IMR-90 (cell line): ENCODE measurements at regions not wholly inside any gene's neighbourhood (a gene's known extent, or its start where the extent isn't known, plus 50 kb on each side); places are given as distances from the start of the nearest gene placed in this dataset.

ENCODE experiments used
- ATAC-seq: fragments of 200-7000 bp; cut with Tn5 transposase; 2 replicates; pipeline ENCODE4 v1.9.1; 2020; ENCODE audit warnings: low read depth, mild to moderate bottlenecking, moderate library complexity
- BruUV-seq: library from RNA; stranded (reverse); fragments of 400-500 nt; replicated peaks from 2 replicates; lab custom pipeline; 2021; lab: Mats Ljungman, UMichigan
- CTCF ChIA-PET: fragments of 300-600 bp; formaldehyde crosslinking; extraction: SDS; loops from one replicate; lab custom pipeline; 2021; ENCODE audit warnings: antibody characterized with exemption; lab: Yijun Ruan, JAX
- POLR2A ChIA-PET: fragments of 300-600 bp; sonication (Branson Sonifier 250); formaldehyde crosslinking; loops from one replicate; lab custom pipeline; 2022; ENCODE audit warnings: antibody characterized with exemption; ENCODE audit not compliant: unreplicated experiment; lab: Charles Lee
- DNase-seq: peaks from one replicate; pipeline ENCODE4 v3.0.0; 2013
- H2AFZ ChIP-seq: replicated peaks from 2 replicates; pipeline ENCODE3; 2013; ENCODE audit warnings: low read length, mild to moderate bottlenecking; ENCODE audit not compliant: poor library complexity
- H2AK5ac ChIP-seq: 2 replicates; pipeline ENCODE4 v1.6.1; 2013; ENCODE audit warnings: low read depth, low read length, inconsistent platforms
- H2AK9ac ChIP-seq: replicated peaks from 2 replicates; pipeline ENCODE3; 2013; ENCODE audit warnings: mild to moderate bottlenecking, low read depth, low read length, moderate library complexity; ENCODE audit not compliant: poor library complexity
- H2BK120ac ChIP-seq: 2 replicates; pipeline ENCODE4 v1.6.1; 2013; ENCODE audit warnings: low read depth, low read length, inconsistent platforms
- H2BK15ac ChIP-seq: 3 replicates; pipeline ENCODE4 v1.6.1; 2013; ENCODE audit warnings: low read depth, low read length, inconsistent platforms
- H2BK20ac ChIP-seq: 2 replicates; pipeline ENCODE4 v1.6.1; 2013; ENCODE audit warnings: low read depth, mild to moderate bottlenecking, inconsistent platforms, low read length, moderate library complexity
- H2BK5ac ChIP-seq: 2 replicates; pipeline ENCODE4 v1.6.1; 2013; ENCODE audit warnings: mild to moderate bottlenecking, low read depth, low read length, inconsistent platforms; ENCODE audit not compliant: poor library complexity, severe bottlenecking
- H3K14ac ChIP-seq: replicated peaks from 2 replicates; pipeline ENCODE4 v1.6.1; 2013; ENCODE audit warnings: low read depth, low read length, inconsistent platforms
- H3K18ac ChIP-seq: 2 replicates; pipeline ENCODE4 v1.6.1; 2013; ENCODE audit warnings: low read depth, low read length, control low read depth
- H3K23ac ChIP-seq: 2 replicates; pipeline ENCODE4 v1.6.1; 2013; ENCODE audit warnings: low read depth, low read length, inconsistent platforms
- H3K27ac ChIP-seq: 2 replicates; pipeline ENCODE4 v1.5.1; 2013; ENCODE audit warnings: mild to moderate bottlenecking, control low read depth, low read length; ENCODE audit not compliant: insufficient read depth
- H3K27me3 ChIP-seq: 2 replicates; pipeline ENCODE4 v1.6.1; 2013; ENCODE audit warnings: low read length; ENCODE audit not compliant: control insufficient read depth, insufficient read depth
- H3K36me3 ChIP-seq: 2 replicates; pipeline ENCODE4 v1.6.1; 2013; ENCODE audit warnings: low read length, mixed read lengths; ENCODE audit not compliant: control insufficient read depth, insufficient read depth
- H3K4ac ChIP-seq: 2 replicates; pipeline ENCODE4 v1.6.1; 2013; ENCODE audit warnings: low read depth, low read length, inconsistent platforms
- H3K4me1 ChIP-seq: 2 replicates; pipeline ENCODE4 v1.6.1; 2013; ENCODE audit warnings: low read length, mixed read lengths; ENCODE audit not compliant: control insufficient read depth, insufficient read depth
- H3K4me2 ChIP-seq: 2 replicates; pipeline ENCODE4 v1.6.1; 2013; ENCODE audit warnings: low read depth, mild to moderate bottlenecking, control low read depth, low read length, moderate library complexity
- H3K4me3 ChIP-seq: 2 replicates; pipeline ENCODE4 v1.5.1; 2013; ENCODE audit warnings: low read depth, mild to moderate bottlenecking, control low read depth, low read length, moderate library complexity; ENCODE audit not compliant: insufficient read depth
- H3K56ac ChIP-seq: 2 replicates; pipeline ENCODE4 v1.6.1; 2013; ENCODE audit warnings: low read length, inconsistent platforms; ENCODE audit not compliant: insufficient read depth; ENCODE audit errors: extremely low read depth
- H3K79me1 ChIP-seq, 2 experiments: 2 replicates each; pipeline ENCODE4 v1.6.1; 2013; ENCODE audit warnings: low read length in 2 of 2, inconsistent platforms in 1 of 2, low read depth in 1 of 2
- H3K9ac ChIP-seq: 2 replicates; pipeline ENCODE4 v1.6.1; 2013; ENCODE audit warnings: low read depth, low read length, control low read depth
- H3K9me1 ChIP-seq: 2 replicates; pipeline ENCODE4 v1.6.1; 2013; ENCODE audit warnings: low read length, inconsistent platforms; ENCODE audit not compliant: insufficient read depth
- H3K9me3 ChIP-seq: 2 replicates; pipeline ENCODE4 v1.6.1; 2013; ENCODE audit warnings: low read length; ENCODE audit not compliant: control insufficient read depth, insufficient read depth
- H4K20me1 ChIP-seq: 2 replicates; pipeline ENCODE4 v1.6.1; 2013; ENCODE audit warnings: low read length, inconsistent platforms; ENCODE audit not compliant: insufficient read depth
- H4K5ac ChIP-seq: 2 replicates; pipeline ENCODE4 v1.6.1; 2013; ENCODE audit warnings: mild to moderate bottlenecking, low read depth, low read length, control low read depth
- H4K8ac ChIP-seq, 2 experiments: 2 replicates each; pipeline ENCODE4 v1.6.1; 2013; ENCODE audit warnings: low read depth in 2 of 2, low read length in 2 of 2, control low read depth in 1 of 2, inconsistent platforms in 1 of 2
- H4K91ac ChIP-seq: 2 replicates; pipeline ENCODE4 v1.6.1; 2013; ENCODE audit warnings: low read depth, low read length, inconsistent platforms; ENCODE audit not compliant: insufficient read depth
- CEBPB ChIP-seq: IDR thresholded peaks from 2 replicates; pipeline ENCODE4 v1.6.1; 2012; ENCODE audit warnings: low read depth, low read length, improper control_type of control experiment
- CHD1 ChIP-seq: IDR thresholded peaks from 2 replicates; pipeline ENCODE4 v1.6.1; 2012; ENCODE audit warnings: low read depth, low read length, improper control_type of control experiment
- FOS ChIP-seq: fragments of 150-350 bp; IDR thresholded peaks from 2 replicates; pipeline ENCODE4 v1.6.1; 2016; ENCODE audit warnings: low read depth, low read length
- MAFK ChIP-seq: IDR thresholded peaks from 2 replicates; pipeline ENCODE4 v1.6.1; 2012; ENCODE audit warnings: low read depth, low read length, improper control_type of control experiment
- MAZ ChIP-seq: IDR thresholded peaks from 2 replicates; pipeline ENCODE4 v1.6.1; 2012; ENCODE audit warnings: low read depth, mild to moderate bottlenecking, low read length, improper control_type of control experiment, moderate library complexity, borderline replicate concordance
- MXI1 ChIP-seq: IDR thresholded peaks from 2 replicates; pipeline ENCODE4 v1.6.1; 2012; ENCODE audit warnings: low read depth, mild to moderate bottlenecking, low read length, moderate library complexity, borderline replicate concordance
- NFE2L2 ChIP-seq: fragments of 150-350 bp; IDR thresholded peaks from 2 replicates; pipeline ENCODE4 v1.6.1; 2016; ENCODE audit warnings: low read depth, mild to moderate bottlenecking, low read length
- POLR2A ChIP-seq: IDR thresholded peaks from 2 replicates; pipeline ENCODE4 v1.6.1; 2012; ENCODE audit warnings: mild to moderate bottlenecking, low read depth, low read length
- RAD21 ChIP-seq: IDR thresholded peaks from 2 replicates; pipeline ENCODE4 v1.6.1; 2012; ENCODE audit warnings: low read length, improper control_type of control experiment
- RCOR1 ChIP-seq: IDR thresholded peaks from 2 replicates; pipeline ENCODE4 v1.6.1; 2012; ENCODE audit warnings: mild to moderate bottlenecking, low read length, improper control_type of control experiment; ENCODE audit not compliant: insufficient replicate concordance
- RFX5 ChIP-seq: IDR thresholded peaks from 2 replicates; pipeline ENCODE4 v1.8.0; 2012; ENCODE audit warnings: low read depth, mild to moderate bottlenecking, low read length, moderate library complexity
- SMC3 ChIP-seq: fragments of 150-350 bp; IDR thresholded peaks from 2 replicates; pipeline ENCODE4 v1.6.1; 2016; ENCODE audit warnings: low read depth, mild to moderate bottlenecking, antibody characterized with exemption, low read length, moderate library complexity
- USF2 ChIP-seq: fragments of 150-350 bp; IDR thresholded peaks from 2 replicates; pipeline ENCODE4 v1.6.1; 2017; ENCODE audit warnings: mild to moderate bottlenecking, antibody characterized with exemption, low read length, low read depth
- WGBS, 2 experiments: methylation state at CpG; one replicate each; pipeline versions ENCODE4 v1.1.5 to v1.1.7; 2013; ENCODE audit warnings: missing lambda C conversion rate in 2 of 2; ENCODE audit not compliant: insufficient read length in 1 of 2; ENCODE audit errors: extremely low coverage in 2 of 2; 5-methylcytosine and 5-hydroxymethylcytosine counted together
- dilution Hi-C: fragments of 300-500 bp; cut with HindIII; formaldehyde crosslinking; loops from one replicate; pipeline ENCODE4 v1.14.3; 2018; ENCODE audit warnings: low sequenced_read_pairs; ENCODE audit not compliant: unreplicated experiment
- in situ Hi-C: fragments of 300-500 bp; cut with MboI; formaldehyde crosslinking; loops from 3 replicates; pipeline ENCODE4 v1.14.3; 2019; ENCODE audit warnings: low sequenced_read_pairs, inconsistent platforms, mixed read lengths
- intact Hi-C: fragments of 100-400 bp; cut with micrococcal nuclease; formaldehyde crosslinking; loops from 2 replicates; pipeline ENCODE4 v1.10.0; 2022
- TF ChIP-seq, protein P1 (sequence below): fragments of 150-350 bp; IDR thresholded peaks from 2 replicates; pipeline ENCODE4 v1.6.1; 2016; ENCODE audit warnings: low read depth, mild to moderate bottlenecking, low read length, moderate library complexity, borderline replicate concordance

GRCh38 chr12:90543841-90544240 is 411.1 kb downstream of the CCER1 start:
- dilution Hi-C loops (no loop called here), intact Hi-C loops (no loop called here), in situ Hi-C loops (no loop called here)
- ChIA-PET CTCF (no interaction called here), POLR2A (no interaction called here)
- Histone ChIP-seq H4K5ac (no peak overlapping the region), H3K36me3 (no peaks in the 10 kb centered on the region), H2BK15ac (no peak overlapping the region; the same call in 2 of the 3 replicates), H3K18ac (no peak overlapping the region), H3K4me1 (0 out of 2 replicates have a peak, but pooled peaks cover under 1% of the 10 kb centered on the region), H3K79me1 (no peaks in the 10 kb centered on the region), H4K8ac (no peak overlapping the region; a peak in 1 of 4 replicates), H3K27me3 (no peaks in the 10 kb centered on the region), H3K4ac (no peak overlapping the region), H2AK9ac (no peak overlapping the region), H3K9ac (no peak overlapping the region), H3K4me2 (no peak overlapping the region), H3K56ac (no peak overlapping the region), H3K9me3 (no peaks in the 10 kb centered on the region), H4K91ac (no peak overlapping the region), H3K27ac (no peak overlapping the region), H2AK5ac (no peak overlapping the region), H4K20me1 (no peaks in the 10 kb centered on the region), H3K9me1 (peaks cover 1% of the 10 kb centered on the region; the same call in 1 of the 2 replicates), H2BK5ac (peak overlapping the region; percentile 65), H3K4me3 (no peak overlapping the region), H3K23ac (no peak overlapping the region), H2AFZ (no peak overlapping the region), H2BK20ac (no peak overlapping the region), H2BK120ac (peak overlapping the region; percentile 87; the same call in 1 of the 2 replicates), H3K14ac (no peak overlapping the region)
- no peak for TF ChIP-seq RCOR1
- TF ChIP-seq NFE2L2: no peak
- no peak for TF ChIP-seq SMC3
- TF ChIP-seq USF2: no peak
- no peak for TF ChIP-seq MAFK
- TF ChIP-seq CHD1: no peak
- no peak for TF ChIP-seq MXI1
- no peak for TF ChIP-seq CEBPB
- TF ChIP-seq RAD21: no peak
- no peak for TF ChIP-seq MAZ
- TF ChIP-seq, protein P1, sequence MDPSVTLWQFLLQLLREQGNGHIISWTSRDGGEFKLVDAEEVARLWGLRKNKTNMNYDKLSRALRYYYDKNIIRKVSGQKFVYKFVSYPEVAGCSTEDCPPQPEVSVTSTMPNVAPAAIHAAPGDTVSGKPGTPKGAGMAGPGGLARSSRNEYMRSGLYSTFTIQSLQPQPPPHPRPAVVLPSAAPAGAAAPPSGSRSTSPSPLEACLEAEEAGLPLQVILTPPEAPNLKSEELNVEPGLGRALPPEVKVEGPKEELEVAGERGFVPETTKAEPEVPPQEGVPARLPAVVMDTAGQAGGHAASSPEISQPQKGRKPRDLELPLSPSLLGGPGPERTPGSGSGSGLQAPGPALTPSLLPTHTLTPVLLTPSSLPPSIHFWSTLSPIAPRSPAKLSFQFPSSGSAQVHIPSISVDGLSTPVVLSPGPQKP: no peak
- no peak for TF ChIP-seq FOS
- TF ChIP-seq RFX5: no peak
- no peak for TF ChIP-seq POLR2A
- DNase-seq (peak; percentile 66), ATAC-seq (peak; percentile 81)
- no TSS peak for BruUV-seq
- no CpG with 5 or more reads among the region's 4 CpGs for WGBS, 2 experiments
